ENCODE measurements at regions not wholly inside any gene's neighbourhood (a gene's known extent, or its start where the extent isn't known, plus 50 kb on each side); places are given as distances from the start of the nearest gene placed in this dataset.

- H3K4me3 ChIP-seq = no peak overlapping the region
- no peak for TF ChIP-seq POLR2AphosphoS5 (IDR thresholded peaks at IDR 0.05)
- TF ChIP-seq POLR2A (IDR thresholded peaks at IDR 0.05) = no peak
- TF ChIP-seq CTCF (IDR thresholded peaks at IDR 0.05) = no peak
- no peak for TF ChIP-seq EP300 (IDR thresholded peaks at IDR 0.05)
- WGBS = 47% methylated on average over 2 of the region's 2 CpGs
These were observed 847.0 kb downstream of the TRIML1 start for GRCh38 chr4:188986271-188986689.

DNA sequence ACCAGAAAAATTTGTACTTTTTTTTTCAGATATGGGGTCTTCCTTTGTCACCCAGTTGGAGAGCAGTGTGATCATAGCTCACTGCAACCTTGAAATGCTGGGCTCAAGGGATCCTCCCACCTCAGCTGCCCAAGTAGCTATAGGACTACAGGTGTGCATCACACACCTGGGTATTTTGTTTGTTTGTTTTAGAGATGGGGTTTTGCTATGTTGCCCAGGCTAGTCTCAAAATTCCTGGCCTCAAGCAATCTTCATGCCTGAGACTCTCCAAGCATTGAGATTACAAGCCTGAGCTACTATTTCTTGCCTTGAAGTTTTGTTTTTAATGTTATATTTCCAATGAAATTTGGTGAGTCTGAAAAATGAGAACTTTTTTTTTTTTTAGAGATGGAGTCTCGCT lies 847.8 kb downstream of the TRIML1 start:
- no peaks in the 10 kb centered on the region for H3K27me3 ChIP-seq
- WGBS = 91% methylated on average over 1 of the region's 1 CpG
- H3K4me3 ChIP-seq = no peak overlapping the region
- no peaks in the 10 kb centered on the region for H3K36me3 ChIP-seq
- DNase-seq (ENCODE audit: low spot score in 2 of 2) = no peak
- peaks cover 7% of the 10 kb centered on the region for H3K9me3 ChIP-seq
- no peak overlapping the region for H3K27ac ChIP-seq
- no peaks in the 10 kb centered on the region for H3K4me1 ChIP-seq
- TF ChIP-seq POLR2A (IDR thresholded peaks at IDR 0.05) = no peak
- TF ChIP-seq EP300 (IDR thresholded peaks at IDR 0.05) = no peak
- TF ChIP-seq POLR2AphosphoS5 (IDR thresholded peaks at IDR 0.05) = no peak
- TF ChIP-seq CTCF (IDR thresholded peaks at IDR 0.05) = no peak

More at GRCh38 chr4:188986271-188986689, 847.0 kb downstream of the TRIML1 start:
- Histone ChIP-seq H3K27me3 (no peaks in the 10 kb centered on the region), H3K36me3 (no peaks in the 10 kb centered on the region), H3K27ac (no peak overlapping the region), H3K4me1 (no peaks in the 10 kb centered on the region), H3K9me3 (peaks cover 7% of the 10 kb centered on the region)
- DNase-seq (ENCODE audit: low spot score in 2 of 2) = no peak

- Histone ChIP-seq H3K27ac (no peak overlapping the region), H3K4me1 (no peaks in the 10 kb centered on the region), H3K27me3 (no peaks in the 10 kb centered on the region), H3K36me3 (no peaks in the 10 kb centered on the region), H3K4me3 (no peak overlapping the region), H3K9me3 (peaks cover 7% of the 10 kb centered on the region)
- WGBS = 85% methylated on average over 8 of the region's 8 CpGs
- no peak for DNase-seq (ENCODE audit: low spot score in 2 of 2)
- TF ChIP-seq EP300 (IDR thresholded peaks at IDR 0.05) (no peak), POLR2AphosphoS5 (IDR thresholded peaks at IDR 0.05) (no peak), CTCF (IDR thresholded peaks at IDR 0.05) (no peak), POLR2A (IDR thresholded peaks at IDR 0.05) (no peak)
These were observed 848.9 kb downstream of the TRIML1 start for GRCh38 chr4:188988131-188988530.

DNA sequence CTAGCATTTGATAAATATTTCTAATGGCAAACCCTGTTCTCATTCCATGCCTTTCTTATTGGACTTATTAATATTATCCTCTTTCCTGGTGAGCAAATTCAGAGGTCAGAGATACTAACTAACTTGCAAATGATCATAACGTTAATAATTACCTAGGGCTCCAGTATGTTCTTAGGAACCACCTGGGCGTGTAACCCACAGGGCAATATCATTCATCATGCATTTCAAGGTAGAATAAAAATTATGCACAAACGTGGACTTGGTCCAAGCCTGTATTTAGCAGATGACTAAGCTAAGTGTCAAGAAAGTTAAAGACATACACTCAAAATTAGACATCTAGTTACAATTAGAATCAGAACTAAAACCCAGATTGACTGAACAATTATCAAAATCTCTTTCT lies 850.1 kb downstream of the TRIML1 start:
- H3K27me3 ChIP-seq = no peaks in the 10 kb centered on the region
- H3K36me3 ChIP-seq = no peaks in the 10 kb centered on the region
- peaks cover 7% of the 10 kb centered on the region for H3K9me3 ChIP-seq
- no peak for DNase-seq (ENCODE audit: low spot score in 2 of 2)
- TF ChIP-seq CTCF (IDR thresholded peaks at IDR 0.05) = no peak
- TF ChIP-seq EP300 (IDR thresholded peaks at IDR 0.05) = no peak
- no peak for TF ChIP-seq POLR2A (IDR thresholded peaks at IDR 0.05)
- TF ChIP-seq POLR2AphosphoS5 (IDR thresholded peaks at IDR 0.05) = no peak
- no peaks in the 10 kb centered on the region for H3K4me1 ChIP-seq
- no peak overlapping the region for H3K4me3 ChIP-seq
- no peak overlapping the region for H3K27ac ChIP-seq
- WGBS = 39% methylated on average over 3 of the region's 3 CpGs

GRCh38 chr4:188992706-188993105 lies 853.5 kb downstream of the TRIML1 start:
- Histone ChIP-seq H3K27me3 (no peaks in the 10 kb centered on the region), H3K36me3 (no peaks in the 10 kb centered on the region), H3K4me3 (no peak overlapping the region), H3K27ac (no peak overlapping the region), H3K4me1 (no peaks in the 10 kb centered on the region), H3K9me3 (peaks cover 3% of the 10 kb centered on the region)
- DNase-seq (ENCODE audit: low spot score in 2 of 2) = no peak
- WGBS = 75% methylated on average over 1 of the region's 1 CpG
- no peak for TF ChIP-seq EP300 (IDR thresholded peaks at IDR 0.05)
- no peak for TF ChIP-seq POLR2A (IDR thresholded peaks at IDR 0.05)
- TF ChIP-seq CTCF (IDR thresholded peaks at IDR 0.05) = no peak
- no peak for TF ChIP-seq POLR2AphosphoS5 (IDR thresholded peaks at IDR 0.05)
